ENCODE measurements at regions not wholly inside any gene's neighbourhood (a gene's known extent, or its start where the extent isn't known, plus 50 kb on each side); places are given as distances from the start of the nearest gene placed in this dataset.

DNA sequence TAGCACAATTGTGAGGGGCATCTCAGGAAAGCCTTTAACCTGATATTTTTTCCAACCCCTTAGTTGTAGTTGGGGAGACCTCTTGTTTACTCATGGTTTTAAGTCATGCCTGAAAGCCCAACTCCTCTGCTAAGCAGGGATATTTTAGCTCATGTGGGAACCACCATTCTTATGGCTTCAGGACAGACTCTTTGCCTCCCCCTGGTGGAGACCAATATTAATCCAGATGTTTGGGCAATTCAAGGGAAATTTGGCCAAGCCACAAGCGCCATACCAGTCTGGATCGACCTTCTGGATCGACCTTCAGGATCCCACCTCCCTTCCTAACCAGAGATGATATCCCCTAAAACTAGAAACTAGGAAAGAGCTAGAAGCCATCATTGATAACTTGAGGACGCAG lies 211.2 kb downstream of the C6orf118 start:
- H3K27ac ChIP-seq (ENCODE audit: low read length): no peak overlapping the region
- H3K36me3 ChIP-seq (ENCODE audit: insufficient read depth, low read length): no peaks in the 10 kb centered on the region
- no peaks in the 10 kb centered on the region for H4K20me1 ChIP-seq (ENCODE audit: insufficient read depth)
- TF ChIP-seq, protein P1, sequence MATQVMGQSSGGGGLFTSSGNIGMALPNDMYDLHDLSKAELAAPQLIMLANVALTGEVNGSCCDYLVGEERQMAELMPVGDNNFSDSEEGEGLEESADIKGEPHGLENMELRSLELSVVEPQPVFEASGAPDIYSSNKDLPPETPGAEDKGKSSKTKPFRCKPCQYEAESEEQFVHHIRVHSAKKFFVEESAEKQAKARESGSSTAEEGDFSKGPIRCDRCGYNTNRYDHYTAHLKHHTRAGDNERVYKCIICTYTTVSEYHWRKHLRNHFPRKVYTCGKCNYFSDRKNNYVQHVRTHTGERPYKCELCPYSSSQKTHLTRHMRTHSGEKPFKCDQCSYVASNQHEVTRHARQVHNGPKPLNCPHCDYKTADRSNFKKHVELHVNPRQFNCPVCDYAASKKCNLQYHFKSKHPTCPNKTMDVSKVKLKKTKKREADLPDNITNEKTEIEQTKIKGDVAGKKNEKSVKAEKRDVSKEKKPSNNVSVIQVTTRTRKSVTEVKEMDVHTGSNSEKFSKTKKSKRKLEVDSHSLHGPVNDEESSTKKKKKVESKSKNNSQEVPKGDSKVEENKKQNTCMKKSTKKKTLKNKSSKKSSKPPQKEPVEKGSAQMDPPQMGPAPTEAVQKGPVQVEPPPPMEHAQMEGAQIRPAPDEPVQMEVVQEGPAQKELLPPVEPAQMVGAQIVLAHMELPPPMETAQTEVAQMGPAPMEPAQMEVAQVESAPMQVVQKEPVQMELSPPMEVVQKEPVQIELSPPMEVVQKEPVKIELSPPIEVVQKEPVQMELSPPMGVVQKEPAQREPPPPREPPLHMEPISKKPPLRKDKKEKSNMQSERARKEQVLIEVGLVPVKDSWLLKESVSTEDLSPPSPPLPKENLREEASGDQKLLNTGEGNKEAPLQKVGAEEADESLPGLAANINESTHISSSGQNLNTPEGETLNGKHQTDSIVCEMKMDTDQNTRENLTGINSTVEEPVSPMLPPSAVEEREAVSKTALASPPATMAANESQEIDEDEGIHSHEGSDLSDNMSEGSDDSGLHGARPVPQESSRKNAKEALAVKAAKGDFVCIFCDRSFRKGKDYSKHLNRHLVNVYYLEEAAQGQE (IDR thresholded peaks at IDR 0.05; ENCODE audit: borderline replicate concordance): no peak
- TF ChIP-seq EZH2 (IDR thresholded peaks at IDR 0.05; ENCODE audit: borderline replicate concordance, insufficient read depth, low read length, poor library complexity, severe bottlenecking) (no peak), MXI1 (conservative IDR thresholded peaks at IDR 0.05; ENCODE audit: poor library complexity, severe bottlenecking) (no peak), POLR2AphosphoS5 (IDR thresholded peaks at IDR 0.05) (no peak), EP300 (conservative IDR thresholded peaks at IDR 0.05; ENCODE audit: poor library complexity, severe bottlenecking) (no peak), SMC3 (conservative IDR thresholded peaks at IDR 0.05; ENCODE audit: poor library complexity) (no peak), TAF1 (IDR thresholded peaks at IDR 0.05; ENCODE audit: low read depth) (no peak), RAD21 (conservative IDR thresholded peaks at IDR 0.05) (no peak), CTCF (IDR thresholded peaks at IDR 0.05; ENCODE audit: poor library complexity, severe bottlenecking) (no peak)
- H2AFZ ChIP-seq (ENCODE audit: low read depth, low read length): no peak overlapping the region
- no peak overlapping the region for H3K9ac ChIP-seq (ENCODE audit: low read length)
- H3K79me2 ChIP-seq (replicated peaks; ENCODE audit: insufficient read depth, low read length): no peaks in the 10 kb centered on the region
- no peaks in the 10 kb centered on the region for H3K9me2 ChIP-seq (ENCODE audit: insufficient read depth, low read length)
- H3K9me3 ChIP-seq (ENCODE audit: low read length): no peaks in the 10 kb centered on the region
- no peaks in the 10 kb centered on the region for H3F3A ChIP-seq (ENCODE audit: insufficient read depth, low read length, poor library complexity, severe bottlenecking)
- no peak overlapping the region for H3K4me3 ChIP-seq (ENCODE audit: low read length)
- H3K27me3 ChIP-seq (ENCODE audit: insufficient read depth, low read depth, low read length): no peaks in the 10 kb centered on the region
- no peak overlapping the region for H3K4me2 ChIP-seq (ENCODE audit: low read length)

DNA sequence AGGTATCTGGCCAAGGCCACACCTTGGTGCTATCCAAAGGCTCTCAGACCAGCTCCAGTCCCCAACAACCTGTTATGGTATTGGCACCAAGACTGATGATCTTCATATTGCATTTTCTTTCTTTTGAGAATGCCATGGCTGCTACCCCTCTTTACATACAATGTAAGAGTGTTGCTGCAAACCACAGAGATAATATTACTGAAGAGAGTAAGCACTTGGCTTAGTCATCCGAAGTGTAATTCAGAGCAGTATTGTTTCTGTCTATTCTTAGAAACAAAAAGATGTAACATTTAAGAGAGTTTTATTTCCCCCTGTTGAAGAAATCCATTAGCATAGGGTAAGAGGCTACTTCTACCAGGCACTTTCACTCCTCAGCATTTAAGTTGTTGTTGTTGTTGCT lies 212.5 kb downstream of the C6orf118 start:
- H3K27ac ChIP-seq (ENCODE audit: low read length): no peak overlapping the region
- no peaks in the 10 kb centered on the region for H3K9me3 ChIP-seq (ENCODE audit: low read length)
- no peaks in the 10 kb centered on the region for H3K27me3 ChIP-seq (ENCODE audit: insufficient read depth, low read depth, low read length)
- H3K4me3 ChIP-seq (ENCODE audit: low read length): no peak overlapping the region
- no peaks in the 10 kb centered on the region for H3K36me3 ChIP-seq (ENCODE audit: insufficient read depth, low read length)
- no peak for TF ChIP-seq RAD21 (conservative IDR thresholded peaks at IDR 0.05)
- TF ChIP-seq, protein P1 (IDR thresholded peaks at IDR 0.05; ENCODE audit: borderline replicate concordance): no peak
- TF ChIP-seq SMC3 (conservative IDR thresholded peaks at IDR 0.05; ENCODE audit: poor library complexity): no peak
- TF ChIP-seq MXI1 (conservative IDR thresholded peaks at IDR 0.05; ENCODE audit: poor library complexity, severe bottlenecking): no peak
- TF ChIP-seq POLR2AphosphoS5 (IDR thresholded peaks at IDR 0.05): no peak
- TF ChIP-seq TAF1 (IDR thresholded peaks at IDR 0.05; ENCODE audit: low read depth): no peak
- no peak for TF ChIP-seq EP300 (conservative IDR thresholded peaks at IDR 0.05; ENCODE audit: poor library complexity, severe bottlenecking)
- no peak for TF ChIP-seq EZH2 (IDR thresholded peaks at IDR 0.05; ENCODE audit: borderline replicate concordance, insufficient read depth, low read length, poor library complexity, severe bottlenecking)
- TF ChIP-seq CTCF (IDR thresholded peaks at IDR 0.05; ENCODE audit: poor library complexity, severe bottlenecking): no peak
- no peaks in the 10 kb centered on the region for H3K9me2 ChIP-seq (ENCODE audit: insufficient read depth, low read length)
- H3F3A ChIP-seq (ENCODE audit: insufficient read depth, low read length, poor library complexity, severe bottlenecking): no peaks in the 10 kb centered on the region
- no peaks in the 10 kb centered on the region for H3K79me2 ChIP-seq (replicated peaks; ENCODE audit: insufficient read depth, low read length)
- no peak overlapping the region for H2AFZ ChIP-seq (ENCODE audit: low read depth, low read length)
- H3K9ac ChIP-seq (ENCODE audit: low read length): no peak overlapping the region
- no peaks in the 10 kb centered on the region for H4K20me1 ChIP-seq (ENCODE audit: insufficient read depth)
- no peak overlapping the region for H3K4me2 ChIP-seq (ENCODE audit: low read length)

Data from neural cell (in vitro differentiated cells).